ENCODE measurements at regions not wholly inside any gene's neighbourhood (a gene's known extent, or its start where the extent isn't known, plus 50 kb on each side); places are given as distances from the start of the nearest gene placed in this dataset.

GRCh38 chr18:78857314-78858150 is 122.1 kb upstream of the SALL3 start:
- in situ Hi-C loops (cut with MboI; ENCODE audit: low pct_ligation_motif_present in 1 of 4, low pct_unique_long_range_greater_than_20kb in 1 of 4, low sequenced_read_pairs in 3 of 4): no loop called here

GRCh38 chr18:78859686-78860085 is 119.9 kb upstream of the SALL3 start:
- Histone ChIP-seq H3K27ac (no peak overlapping the region), H3K27me3 (peaks cover 10% of the 10 kb centered on the region), H3K36me3 (no peaks in the 10 kb centered on the region), H3K4me1 (no peaks in the 10 kb centered on the region), H3K9me3 (no peaks in the 10 kb centered on the region), H3K4me3 (no peak overlapping the region)
- intact Hi-C loops (cut with DNase I; ENCODE audit: low total_unique reads) (no loop called here), in situ Hi-C loops (cut with MboI; ENCODE audit: low pct_ligation_motif_present in 1 of 4, low pct_unique_long_range_greater_than_20kb in 1 of 4, low sequenced_read_pairs in 3 of 4) (no loop called here)
- TF ChIP-seq EP300 (IDR thresholded peaks at IDR 0.05; ENCODE audit: low read depth): no peak
- no peak for DNase-seq
- 50 to 86% methylated on average over 2 to 11 of the region's 11 CpGs for WGBS, 2 donors (ENCODE audit: low coverage in 1 of 2)

More at GRCh38 chr18:78857314-78858150, 122.1 kb upstream of the SALL3 start:
- 78 to 79% methylated on average over 23 to 42 of the region's 42 CpGs for WGBS, 2 donors (ENCODE audit: low coverage in 1 of 2)
- DNase-seq: no peak
- TF ChIP-seq POLR2A (IDR thresholded peaks at IDR 0.05) (no peak), POLR2AphosphoS5 (IDR thresholded peaks at IDR 0.05) (no peak), EP300 (IDR thresholded peaks at IDR 0.05; ENCODE audit: low read depth) (no peak), CTCF (IDR thresholded peaks at IDR 0.05) (no peak)
- Histone ChIP-seq H3K27me3 (peaks cover 10% of the 10 kb centered on the region), H3K27ac (no peak overlapping the region), H3K4me1 (no peaks in the 10 kb centered on the region), H3K4me3 (no peak overlapping the region), H3K36me3 (no peaks in the 10 kb centered on the region), H3K9me3 (no peaks in the 10 kb centered on the region)
- intact Hi-C loops (cut with DNase I; ENCODE audit: low total_unique reads): no loop called here

DNA sequence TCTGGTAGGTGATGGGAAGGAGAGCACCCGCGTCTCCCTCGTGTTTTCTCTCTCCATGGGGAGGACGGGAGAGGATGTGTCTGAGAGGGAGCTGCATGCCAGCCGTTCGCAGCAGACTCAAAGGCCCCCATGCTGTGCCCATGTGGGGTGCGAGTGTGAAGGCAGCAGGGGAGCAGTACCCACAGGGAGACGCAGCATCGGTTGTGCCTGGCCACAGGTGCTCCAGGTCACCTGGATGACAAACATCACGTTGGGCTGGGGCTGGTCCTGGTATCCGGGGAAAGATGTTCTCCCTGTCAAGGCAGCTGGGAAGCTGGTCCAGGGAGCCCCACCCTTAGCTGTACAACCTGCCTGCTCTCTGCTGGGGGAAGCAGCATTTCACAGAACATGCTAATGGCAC is 119.5 kb upstream of the SALL3 start:
- H3K4me1 ChIP-seq: no peaks in the 10 kb centered on the region
- 40 to 73% methylated on average over 2 to 11 of the region's 11 CpGs for WGBS, 2 donors (ENCODE audit: low coverage in 1 of 2)
- H3K36me3 ChIP-seq: no peaks in the 10 kb centered on the region
- no peaks in the 10 kb centered on the region for H3K9me3 ChIP-seq
- no peak for TF ChIP-seq POLR2AphosphoS5 (IDR thresholded peaks at IDR 0.05)
- TF ChIP-seq CTCF (IDR thresholded peaks at IDR 0.05): no peak
- TF ChIP-seq POLR2A (IDR thresholded peaks at IDR 0.05): no peak
- TF ChIP-seq EP300 (IDR thresholded peaks at IDR 0.05; ENCODE audit: low read depth): no peak
- in situ Hi-C loops (cut with MboI; ENCODE audit: low pct_ligation_motif_present in 1 of 4, low pct_unique_long_range_greater_than_20kb in 1 of 4, low sequenced_read_pairs in 3 of 4) (no loop called here), intact Hi-C loops (cut with DNase I; ENCODE audit: low total_unique reads) (no loop called here)
- DNase-seq: no peak
- peaks cover 13% of the 10 kb centered on the region for H3K27me3 ChIP-seq
- H3K27ac ChIP-seq: no peak overlapping the region
- H3K4me3 ChIP-seq: no peak overlapping the region

DNA sequence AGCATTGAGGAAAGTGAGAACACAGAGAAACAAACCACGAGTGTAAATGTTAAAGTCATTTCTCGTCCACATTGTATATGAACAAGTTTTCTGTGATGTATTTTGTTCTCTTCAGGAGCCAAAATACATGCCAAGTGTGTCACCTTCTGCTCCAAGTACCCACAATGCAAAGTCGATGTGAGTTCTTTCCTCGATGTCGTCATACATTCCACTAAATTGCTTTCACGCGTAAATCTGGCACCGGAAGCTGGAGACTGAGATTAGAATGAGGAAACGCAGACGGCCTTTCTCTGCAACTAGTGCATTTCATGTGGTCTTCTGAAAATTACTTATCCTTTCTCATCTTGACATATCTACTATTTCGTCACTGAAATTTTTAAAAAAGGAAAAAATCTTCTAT is 118.5 kb upstream of the SALL3 start:
- H3K27ac ChIP-seq: no peak overlapping the region
- H3K27me3 ChIP-seq: peaks cover 17% of the 10 kb centered on the region
- in situ Hi-C loops (cut with MboI; ENCODE audit: low pct_ligation_motif_present in 1 of 4, low pct_unique_long_range_greater_than_20kb in 1 of 4, low sequenced_read_pairs in 3 of 4): no loop called here
- no peaks in the 10 kb centered on the region for H3K36me3 ChIP-seq
- DNase-seq: no peak
- 64 to 71% methylated on average over 11 of the region's 11 CpGs for WGBS, 2 donors (ENCODE audit: low coverage in 1 of 2)
- no peaks in the 10 kb centered on the region for H3K9me3 ChIP-seq
- TF ChIP-seq POLR2A (IDR thresholded peaks at IDR 0.05): no peak
- TF ChIP-seq POLR2AphosphoS5 (IDR thresholded peaks at IDR 0.05): no peak
- TF ChIP-seq CTCF (IDR thresholded peaks at IDR 0.05): no peak
- no peak for TF ChIP-seq EP300 (IDR thresholded peaks at IDR 0.05; ENCODE audit: low read depth)
- no peak overlapping the region for H3K4me3 ChIP-seq
- intact Hi-C loops (cut with DNase I; ENCODE audit: low total_unique reads): no loop called here
- no peaks in the 10 kb centered on the region for H3K4me1 ChIP-seq
